HEK293 (cell line): ENCODE measurements at regions not wholly inside any gene's neighbourhood (a gene's known extent, or its start where the extent isn't known, plus 50 kb on each side); places are given as distances from the start of the nearest gene placed in this dataset.

Source experiments
- CTCF ChIA-PET: fragments of 350-600 bp; formaldehyde crosslinking; extraction: SDS; loops from one replicate; lab custom pipeline; 2021; ENCODE audit warnings: antibody characterized with exemption; lab: Yijun Ruan, JAX
- POLR2A ChIA-PET: fragments of 300-600 bp; formaldehyde crosslinking; extraction: SDS; loops from one replicate; lab custom pipeline; 2020; ENCODE audit warnings: antibody characterized with exemption, inconsistent platforms; lab: Yijun Ruan, JAX
- H3K27ac ChIP-seq: fragments of 200-500 bp; sonication (Bioruptor generic); 2 replicates; pipeline ENCODE4 v1.5.1; 2014; ENCODE audit warnings: low read depth, low read length, control low read depth, inconsistent platforms; ENCODE audit errors: extremely low read depth
- H3K36me3 ChIP-seq, 2 experiments: fragments of 200-500 bp in 1 of 2; sonication (Bioruptor generic) in 1 of 2; 1 replicate in 1 of 2; 2 replicates in 1 of 2; pipeline ENCODE4 v1.5.1; 2014 to 2017; ENCODE audit warnings: inconsistent platforms in 2 of 2, low read length in 2 of 2; ENCODE audit not compliant: control insufficient read depth in 2 of 2, insufficient read depth in 1 of 2
- H3K4me1 ChIP-seq: fragments of 200-500 bp; sonication (Bioruptor generic); 2 replicates; pipeline ENCODE4 v1.5.1; 2014; ENCODE audit warnings: mild to moderate bottlenecking, low read length, inconsistent platforms; ENCODE audit not compliant: control insufficient read depth, insufficient read depth
- H3K4me3 ChIP-seq: 2 replicates; pipeline ENCODE4 v1.5.1; 2011; ENCODE audit warnings: low read depth, mild to moderate bottlenecking, control low read depth, low read length, moderate library complexity
- H3K9me3 ChIP-seq: fragments of 200-500 bp; sonication (Bioruptor generic); 2 replicates; pipeline ENCODE4 v1.5.1; 2014; ENCODE audit warnings: low read depth, low read length, inconsistent platforms; ENCODE audit not compliant: control insufficient read depth, insufficient read depth
- INSM2 ChIP-seq: fragments of 450-650 bp; formaldehyde crosslinking; IDR thresholded peaks from 2 replicates; pipeline ENCODE4 v1.5.1; 2016; ENCODE audit warnings: missing biosample characterization, missing genetic modification characterization
- SALL2 ChIP-seq: fragments of 450-650 bp; formaldehyde crosslinking; IDR thresholded peaks from 2 replicates; pipeline ENCODE4 v1.5.0; 2017; ENCODE audit warnings: missing biosample characterization, mild to moderate bottlenecking, missing genetic modification characterization, borderline replicate concordance
- TCF7L2 ChIP-seq: IDR thresholded peaks from 2 replicates; pipeline ENCODE4 v1.6.1; 2011; ENCODE audit warnings: low read depth, mild to moderate bottlenecking, inconsistent platforms, low read length, moderate library complexity, borderline replicate concordance
- WT1 ChIP-seq: fragments of 450-650 bp; formaldehyde crosslinking; IDR thresholded peaks from 2 replicates; pipeline ENCODE4 v1.5.1; 2016; ENCODE audit warnings: missing biosample characterization, missing genetic modification characterization
- YY1 ChIP-seq: fragments of 450-650 bp; formaldehyde crosslinking; IDR thresholded peaks from 2 replicates; pipeline ENCODE4 v1.5.1; 2018; ENCODE audit warnings: missing biosample characterization, missing genetic modification characterization
- ZBTB49 ChIP-seq: fragments of 450-650 bp; formaldehyde crosslinking; IDR thresholded peaks from 2 replicates; pipeline ENCODE4 v1.5.1; 2016; ENCODE audit warnings: missing biosample characterization, missing genetic modification characterization, low read depth
- ZNF112 ChIP-seq: fragments of 450-650 bp; formaldehyde crosslinking; IDR thresholded peaks from 2 replicates; pipeline ENCODE4 v1.5.0; 2017; ENCODE audit warnings: missing biosample characterization, missing genetic modification characterization
- ZNF157 ChIP-seq: fragments of 450-650 bp; formaldehyde crosslinking; IDR thresholded peaks from 2 replicates; pipeline ENCODE4 v1.5.1; 2016; ENCODE audit warnings: missing biosample characterization, missing genetic modification characterization
- ZNF2 ChIP-seq: fragments of 450-650 bp; formaldehyde crosslinking; IDR thresholded peaks from 2 replicates; pipeline ENCODE4 v1.5.1; 2016; ENCODE audit warnings: missing biosample characterization, missing genetic modification characterization
- ZNF221 ChIP-seq: fragments of 450-650 bp; formaldehyde crosslinking; IDR thresholded peaks from 2 replicates; pipeline ENCODE4 v1.5.1; 2017; ENCODE audit warnings: missing biosample characterization, missing genetic modification characterization, borderline replicate concordance
- ZNF223 ChIP-seq: fragments of 450-650 bp; formaldehyde crosslinking; IDR thresholded peaks from 2 replicates; pipeline ENCODE4 v1.5.1; 2016; ENCODE audit warnings: missing biosample characterization, missing genetic modification characterization
- ZNF24 ChIP-seq: fragments of 450-650 bp; formaldehyde crosslinking; IDR thresholded peaks from 2 replicates; pipeline ENCODE4 v1.5.1; 2016; ENCODE audit warnings: missing biosample characterization, missing genetic modification characterization
- ZNF311 ChIP-seq: fragments of 450-650 bp; formaldehyde crosslinking; IDR thresholded peaks from 2 replicates; pipeline ENCODE4 v1.5.1; 2017; ENCODE audit warnings: missing biosample characterization, missing genetic modification characterization, borderline replicate concordance
- ZNF354C ChIP-seq: fragments of 450-650 bp; formaldehyde crosslinking; IDR thresholded peaks from 2 replicates; pipeline ENCODE4 v1.5.1; 2016; ENCODE audit warnings: missing biosample characterization, missing genetic modification characterization, low read depth, borderline replicate concordance
- ZNF394 ChIP-seq: fragments of 450-650 bp; formaldehyde crosslinking; IDR thresholded peaks from 2 replicates; pipeline ENCODE4 v1.5.1; 2016; ENCODE audit warnings: missing biosample characterization, missing genetic modification characterization, mild to moderate bottlenecking, moderate library complexity, borderline replicate concordance
- ZNF514 ChIP-seq: fragments of 450-650 bp; formaldehyde crosslinking; IDR thresholded peaks from 2 replicates; pipeline ENCODE4 v1.5.1; 2016; ENCODE audit warnings: missing biosample characterization, missing genetic modification characterization
- ZNF623 ChIP-seq: fragments of 450-650 bp; formaldehyde crosslinking; IDR thresholded peaks from 2 replicates; pipeline ENCODE4 v1.5.1; 2016; ENCODE audit warnings: missing biosample characterization, missing genetic modification characterization
- ZNF624 ChIP-seq: fragments of 450-650 bp; formaldehyde crosslinking; IDR thresholded peaks from 2 replicates; pipeline ENCODE4 v1.5.1; 2017; ENCODE audit warnings: missing biosample characterization, missing genetic modification characterization
- ZNF629 ChIP-seq: fragments of 450-650 bp; formaldehyde crosslinking; IDR thresholded peaks from 2 replicates; pipeline ENCODE4 v1.5.1; 2017; ENCODE audit warnings: missing biosample characterization, missing genetic modification characterization
- ZNF777 ChIP-seq: fragments of 450-650 bp; formaldehyde crosslinking; IDR thresholded peaks from 2 replicates; pipeline ENCODE4 v1.5.1; 2017; ENCODE audit warnings: missing biosample characterization, missing genetic modification characterization, borderline replicate concordance
- TF ChIP-seq, protein P1 (sequence below): IDR thresholded peaks from 2 replicates; pipeline ENCODE4 v1.6.1; 2011; ENCODE audit warnings: mild to moderate bottlenecking, low read depth, low read length, borderline replicate concordance
- TF ChIP-seq, protein P2 (sequence below): fragments of 450-650 bp; formaldehyde crosslinking; IDR thresholded peaks from 2 replicates; pipeline ENCODE4 v1.5.1; 2016; ENCODE audit warnings: missing biosample characterization, missing genetic modification characterization

- TF ChIP-seq INSM2 (tag by site-specific recombination) (no peak), ZNF2 (tag by site-specific recombination) (no peak), ZNF624 (tag by site-specific recombination) (no peak), YY1 (tag by site-specific recombination) (no peak), ZNF223 (tag by site-specific recombination) (no peak)
- TF ChIP-seq, all 188 proteins: peak for 0
Observed at GRCh38 chr3:13700889-13701288, 152.0 kb downstream of the FBLN2 start (continued).

GRCh38 chr3:13700362-13700761 lies 151.4 kb downstream of the FBLN2 start:
- POLR2A ChIA-PET, result no interaction called here
- Histone ChIP-seq H3K36me3 (no peaks in the 10 kb centered on the region), H3K4me1 (no peaks in the 10 kb centered on the region), H3K9me3 (no peaks in the 10 kb centered on the region), H3K27ac (no peak overlapping the region)
- TF ChIP-seq ZNF157 (tag by site-specific recombination) (no peak), ZNF514 (tag by site-specific recombination) (no peak), ZNF394 (no peak), ZNF629 (no peak), ZNF354C (tag by site-specific recombination) (no peak), ZBTB49 (no peak), ZNF24 (tag by site-specific recombination) (no peak), ZNF221 (tag by site-specific recombination) (no peak), ZNF311 (no peak), SALL2 (tag by site-specific recombination) (no peak), TCF7L2 (no peak), WT1 (tag by site-specific recombination) (no peak), ZNF777 (tag by site-specific recombination) (no peak), ZNF623 (tag by site-specific recombination) (no peak), ZNF112 (no peak)
- TF ChIP-seq, protein P1, sequence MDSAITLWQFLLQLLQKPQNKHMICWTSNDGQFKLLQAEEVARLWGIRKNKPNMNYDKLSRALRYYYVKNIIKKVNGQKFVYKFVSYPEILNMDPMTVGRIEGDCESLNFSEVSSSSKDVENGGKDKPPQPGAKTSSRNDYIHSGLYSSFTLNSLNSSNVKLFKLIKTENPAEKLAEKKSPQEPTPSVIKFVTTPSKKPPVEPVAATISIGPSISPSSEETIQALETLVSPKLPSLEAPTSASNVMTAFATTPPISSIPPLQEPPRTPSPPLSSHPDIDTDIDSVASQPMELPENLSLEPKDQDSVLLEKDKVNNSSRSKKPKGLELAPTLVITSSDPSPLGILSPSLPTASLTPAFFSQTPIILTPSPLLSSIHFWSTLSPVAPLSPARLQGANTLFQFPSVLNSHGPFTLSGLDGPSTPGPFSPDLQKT, result no peak
- TF ChIP-seq, protein P2, sequence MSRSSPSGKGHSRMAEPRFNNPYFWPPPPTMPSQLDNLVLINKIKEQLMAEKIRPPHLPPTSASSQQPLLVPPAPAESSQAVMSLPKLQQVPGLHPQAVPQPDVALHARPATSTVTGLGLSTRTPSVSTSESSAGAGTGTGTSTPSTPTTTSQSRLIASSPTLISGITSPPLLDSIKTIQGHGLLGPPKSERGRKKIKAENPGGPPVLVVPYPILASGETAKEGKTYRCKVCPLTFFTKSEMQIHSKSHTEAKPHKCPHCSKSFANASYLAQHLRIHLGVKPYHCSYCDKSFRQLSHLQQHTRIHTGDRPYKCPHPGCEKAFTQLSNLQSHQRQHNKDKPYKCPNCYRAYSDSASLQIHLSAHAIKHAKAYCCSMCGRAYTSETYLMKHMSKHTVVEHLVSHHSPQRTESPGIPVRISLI (tag by site-specific recombination), result no peak
- TF ChIP-seq, all 188 proteins: peak for 0
- CTCF ChIA-PET, result no interaction called here
- no peak overlapping the region for H3K4me3 ChIP-seq
